Activated CD4-positive, alpha-beta T cell treated with anti-CD3 and anti-CD28 coated beads for 36 hours (primary cell): ENCODE measurements at regions not wholly inside any gene's neighbourhood (a gene's known extent, or its start where the extent isn't known, plus 50 kb on each side); places are given as distances from the start of the nearest gene placed in this dataset.
"Not testable (repeated sequence)": the region's sequence is repeated elsewhere in the genome, so short reads cannot be mapped to it uniquely, and the experiment has no call there.

Experiments used
- ATAC-seq: fragments of 200-7000 bp; cut with Tn5 transposase; one replicate; pipeline ENCODE4 v1.10.0; 2021; ENCODE audit warnings: mild to moderate bottlenecking, moderate library complexity
- CTCF ChIA-PET: fragments of 350-600 bp; sonication (Branson Sonifier 250); formaldehyde crosslinking; loops from one replicate; lab custom pipeline; 2021; ENCODE audit warnings: antibody characterized with exemption; lab: Charles Lee
- POLR2A ChIA-PET: fragments of 350-600 bp; sonication (Branson Sonifier 250); formaldehyde crosslinking; loops from one replicate; lab custom pipeline; 2021; ENCODE audit warnings: antibody characterized with exemption, inconsistent platforms; lab: Charles Lee
- DNase-seq: peaks from one replicate; pipeline ENCODE4 v3.0.0-alpha.2; 2020
- H3K27ac Mint-ChIP-seq: one replicate; pipeline ENCODE4 v1.8.0; 2021; ENCODE audit warnings: mixed read lengths
- H3K27me3 Mint-ChIP-seq: one replicate; pipeline ENCODE4 v1.8.0; 2021; ENCODE audit warnings: mixed read lengths
- H3K36me3 Mint-ChIP-seq: one replicate; pipeline ENCODE4 v1.8.0; 2021; ENCODE audit warnings: low read depth, mixed read lengths
- H3K4me1 Mint-ChIP-seq: one replicate; pipeline ENCODE4 v1.8.0; 2021; ENCODE audit warnings: mixed read lengths
- H3K4me3 Mint-ChIP-seq: one replicate; pipeline ENCODE4 v1.8.0; 2021; ENCODE audit warnings: mild to moderate bottlenecking, moderate library complexity, mixed read lengths
- H3K9me3 Mint-ChIP-seq: one replicate; pipeline ENCODE4 v1.8.0; 2021; ENCODE audit warnings: low read depth, mixed read lengths
- intact Hi-C, 2 experiments: fragments of 100-400 bp; cut with DNase I in 1 of 2; cut with micrococcal nuclease in 1 of 2; formaldehyde crosslinking; loops; one replicate each; pipeline versions ENCODE4 v1.14.2 to v1.15.1; 2022 to 2024; cut with DNase I, micrococcal nuclease

GRCh38 chr15:38102972-38103371 lies 149.7 kb upstream of the SPRED1 start:
- peaks cover 2% of the 10 kb centered on the region for H3K4me1 Mint-ChIP-seq
- H3K27me3 Mint-ChIP-seq = peaks cover 6% of the 10 kb centered on the region
- intact Hi-C loops = no loop called here
- ChIA-PET POLR2A (no interaction called here), CTCF (no interaction called here)
- H3K27ac Mint-ChIP-seq = no peak overlapping the region
- ATAC-seq = no peak
- H3K36me3 Mint-ChIP-seq = no peaks in the 10 kb centered on the region
- no peak overlapping the region for H3K4me3 Mint-ChIP-seq
- H3K9me3 Mint-ChIP-seq = peaks cover 4% of the 10 kb centered on the region
- no peak for DNase-seq

DNA sequence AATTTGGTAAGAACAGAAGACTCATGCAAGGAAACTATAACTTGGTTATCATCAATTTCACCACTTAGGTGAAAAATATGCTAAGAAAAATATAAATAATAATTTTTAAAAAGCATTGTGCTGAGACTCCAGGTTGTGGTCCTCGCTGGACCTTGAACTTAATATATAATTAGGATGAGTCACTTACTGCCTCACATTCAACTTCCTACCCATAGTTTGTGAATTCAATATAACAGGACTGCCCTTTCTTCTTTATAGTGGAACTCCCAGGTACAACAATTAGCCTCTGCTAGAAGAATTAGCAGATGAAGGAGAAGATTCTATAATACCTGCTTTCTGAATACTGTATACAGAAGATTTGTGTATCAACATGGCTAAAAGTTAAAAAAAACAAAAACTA lies 149.1 kb upstream of the SPRED1 start:
- intact Hi-C loops = no loop called here
- Mint-ChIP-seq H3K9me3 (peaks cover 3% of the 10 kb centered on the region), H3K27me3 (peaks cover 6% of the 10 kb centered on the region), H3K4me1 (peaks cover 2% of the 10 kb centered on the region), H3K4me3 (no peak overlapping the region), H3K36me3 (no peaks in the 10 kb centered on the region), H3K27ac (no peak overlapping the region)
- ATAC-seq = no peak
- ChIA-PET CTCF (no interaction called here), POLR2A (no interaction called here)
- DNase-seq = no peak

GRCh38 chr15:38111070-38111469 lies 141.6 kb upstream of the SPRED1 start:
- Mint-ChIP-seq H3K4me1 (no peaks in the 10 kb centered on the region), H3K27me3 (peaks cover 7% of the 10 kb centered on the region), H3K9me3 (no peaks in the 10 kb centered on the region), H3K36me3 (no peaks in the 10 kb centered on the region), H3K4me3 (no peak overlapping the region), H3K27ac (no peak overlapping the region)
- DNase-seq = no peak
- ChIA-PET POLR2A (no interaction called here), CTCF (interaction anchor here (0.7 kb wide), 1 partner anchor 640 kb away, joined by 3 read pairs; no protein-coding TSS in a partner anchor)
- no peak for ATAC-seq
- intact Hi-C loops = no loop called here

DNA sequence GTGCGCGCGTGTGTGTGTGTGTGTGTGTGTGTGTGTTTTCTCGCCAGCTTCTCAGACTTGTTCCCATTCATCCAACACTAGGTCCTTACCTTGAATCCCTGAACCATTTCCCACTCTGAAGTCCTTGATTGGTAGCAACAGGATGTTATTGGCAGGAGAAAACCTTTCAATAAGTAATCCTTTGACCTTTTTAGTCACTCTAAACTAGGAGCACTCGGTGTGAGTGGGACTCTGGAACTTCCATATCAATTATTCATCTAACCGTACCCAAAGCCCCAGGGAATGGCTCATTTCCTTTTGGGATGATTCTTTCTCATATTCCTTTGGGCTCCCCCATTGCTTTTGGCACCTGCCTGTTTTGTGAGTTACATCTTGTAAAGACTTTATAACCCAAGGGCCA lies 140.2 kb upstream of the SPRED1 start:
- intact Hi-C loops = no loop called here
- no peak overlapping the region for H3K4me3 Mint-ChIP-seq
- no peak for DNase-seq
- H3K9me3 Mint-ChIP-seq = no peaks in the 10 kb centered on the region
- H3K4me1 Mint-ChIP-seq = no peaks in the 10 kb centered on the region
- peaks cover 8% of the 10 kb centered on the region for H3K27me3 Mint-ChIP-seq
- ChIA-PET CTCF (no interaction called here), POLR2A (no interaction called here)
- no peak for ATAC-seq
- no peaks in the 10 kb centered on the region for H3K36me3 Mint-ChIP-seq
- no peak overlapping the region for H3K27ac Mint-ChIP-seq

DNA sequence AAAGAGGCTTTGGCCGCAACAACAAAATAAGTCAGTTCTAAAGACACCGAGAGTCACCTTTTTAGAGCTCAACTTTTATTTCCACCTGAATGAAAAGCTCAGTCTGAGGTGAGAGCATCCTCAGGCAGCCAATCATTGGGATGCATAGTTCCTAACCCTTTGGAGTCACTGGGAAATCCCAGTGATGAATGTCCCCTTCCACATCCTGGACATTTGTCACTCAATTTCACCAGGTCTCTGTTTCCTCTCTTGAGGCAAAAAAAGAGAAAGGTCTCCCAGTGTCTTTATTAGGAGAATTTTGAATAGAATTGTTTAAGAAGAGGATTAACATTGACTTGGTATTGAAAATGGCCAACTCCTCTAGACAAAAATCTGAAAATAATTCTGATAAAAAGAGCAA lies 137.5 kb upstream of the SPRED1 start:
- ChIA-PET POLR2A (no interaction called here), CTCF (no interaction called here)
- H3K4me1 Mint-ChIP-seq = no peaks in the 10 kb centered on the region
- ATAC-seq (no peak), DNase-seq (no peak)
- H3K27me3 Mint-ChIP-seq = peaks cover 8% of the 10 kb centered on the region
- H3K4me3 Mint-ChIP-seq = no peak overlapping the region
- intact Hi-C loops = no loop called here
- no peak overlapping the region for H3K27ac Mint-ChIP-seq
- no peaks in the 10 kb centered on the region for H3K9me3 Mint-ChIP-seq
- no peaks in the 10 kb centered on the region for H3K36me3 Mint-ChIP-seq

GRCh38 chr15:38117781-38118180 lies 134.9 kb upstream of the SPRED1 start:
- Mint-ChIP-seq H3K27me3 (peaks cover 16% of the 10 kb centered on the region), H3K27ac (no peak overlapping the region), H3K4me3 (no peak overlapping the region), H3K9me3 (peaks cover 5% of the 10 kb centered on the region), H3K4me1 (no peaks in the 10 kb centered on the region), H3K36me3 (no peaks in the 10 kb centered on the region)
- no peak for ATAC-seq
- ChIA-PET CTCF (no interaction called here), POLR2A (no interaction called here)
- DNase-seq = no peak
- intact Hi-C loops = no loop called here

- ATAC-seq, POLR2A ChIA-PET, H3K4me1 Mint-ChIP-seq, H3K9me3 Mint-ChIP-seq, H3K36me3 Mint-ChIP-seq, intact Hi-C loops, H3K27ac Mint-ChIP-seq, H3K4me3 Mint-ChIP-seq, H3K27me3 Mint-ChIP-seq: not testable (repeated sequence)
- peak; percentile 6 for DNase-seq
- CTCF ChIA-PET = interaction anchor here (0.7 kb wide), 1 partner anchor 126 kb away, joined by 3 read pairs; no protein-coding TSS in a partner anchor
Measured at GRCh38 chr15:38119865-38120264, 132.8 kb upstream of the SPRED1 start.

DNA sequence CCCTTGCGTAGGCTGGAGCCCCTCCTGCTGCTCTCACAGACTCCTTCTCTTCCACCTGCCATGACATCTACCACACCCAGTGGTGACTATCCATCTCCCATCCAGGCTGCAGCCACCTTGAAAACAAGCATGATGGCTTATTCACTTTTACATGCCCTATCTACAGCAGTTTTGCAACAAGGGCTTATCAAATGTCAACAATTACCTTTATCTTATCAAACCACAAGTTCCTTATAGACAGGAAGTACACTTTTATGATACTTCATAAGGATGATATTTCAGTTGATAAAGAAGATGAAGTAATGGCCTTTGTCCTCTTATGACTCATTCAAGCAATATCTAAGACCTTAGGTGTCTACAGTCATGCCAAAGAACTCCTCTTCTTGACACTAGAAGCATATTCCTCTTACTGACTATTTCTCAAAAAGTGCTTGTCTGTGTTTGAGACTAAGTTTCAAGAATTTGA lies 125.3 kb upstream of the SPRED1 start:
- Mint-ChIP-seq H3K36me3 (no peaks in the 10 kb centered on the region), H3K4me3 (no peak overlapping the region), H3K27me3 (peaks cover 13% of the 10 kb centered on the region), H3K27ac (no peak overlapping the region), H3K9me3 (peaks cover 2% of the 10 kb centered on the region), H3K4me1 (peaks cover 8% of the 10 kb centered on the region)
- ChIA-PET POLR2A (no interaction called here), CTCF (no interaction called here)
- intact Hi-C loops = no loop called here
- no peak for DNase-seq
- no peak for ATAC-seq

DNA sequence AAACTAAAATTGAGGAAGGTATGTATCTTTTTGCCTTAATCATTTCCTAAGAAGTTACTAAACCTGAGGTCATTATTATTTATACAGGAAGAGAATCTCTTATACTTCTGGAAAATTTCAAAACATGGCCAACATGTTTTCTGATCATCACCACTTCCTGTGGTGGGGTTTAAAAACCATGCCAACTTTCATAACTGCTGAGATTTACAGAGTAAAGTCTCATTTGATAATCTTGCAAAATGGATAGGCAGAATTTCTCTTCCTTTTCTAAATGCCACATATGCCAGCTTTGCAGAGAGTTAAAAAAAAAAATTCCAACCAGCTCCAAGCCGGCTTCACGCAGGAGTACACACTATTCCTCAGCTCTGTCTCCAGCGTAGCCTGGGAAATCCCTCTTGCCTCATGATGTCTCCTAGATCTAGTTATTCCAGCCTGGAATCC lies 124.3 kb upstream of the SPRED1 start:
- H3K9me3 Mint-ChIP-seq = peaks cover 2% of the 10 kb centered on the region
- DNase-seq (no peak), ATAC-seq (no peak)
- CTCF ChIA-PET = no interaction called here
- peaks cover 14% of the 10 kb centered on the region for H3K27me3 Mint-ChIP-seq
- intact Hi-C loops = no loop called here
- no peaks in the 10 kb centered on the region for H3K36me3 Mint-ChIP-seq
- peaks cover 8% of the 10 kb centered on the region for H3K4me1 Mint-ChIP-seq
- no peak overlapping the region for H3K4me3 Mint-ChIP-seq
- no peak overlapping the region for H3K27ac Mint-ChIP-seq
- POLR2A ChIA-PET = no interaction called here

- peaks cover 2% of the 10 kb centered on the region for H3K9me3 Mint-ChIP-seq
- intact Hi-C loops = loop anchor here (1.0 kb wide), 1 partner anchor 45 kb away; no protein-coding TSS in a partner anchor
- ChIA-PET POLR2A (interaction anchor here (1.2 kb wide), 1 partner anchor 45 kb away, joined by 4 read pairs; no protein-coding TSS in a partner anchor), CTCF (interaction anchor here (0.7 kb wide), 1 partner anchor 243 kb away, joined by 3 read pairs; no protein-coding TSS in a partner anchor)
- no peak overlapping the region for H3K4me3 Mint-ChIP-seq
- ATAC-seq (no peak), DNase-seq (no peak)
- H3K27ac Mint-ChIP-seq = no peak overlapping the region
- H3K36me3 Mint-ChIP-seq = no peaks in the 10 kb centered on the region
- H3K27me3 Mint-ChIP-seq = peaks cover 14% of the 10 kb centered on the region
- peaks cover 8% of the 10 kb centered on the region for H3K4me1 Mint-ChIP-seq
Measured at GRCh38 chr15:38128921-38129320, 123.7 kb upstream of the SPRED1 start.

- H3K4me1 Mint-ChIP-seq = peaks cover 8% of the 10 kb centered on the region
- ATAC-seq (peak; percentile 61), DNase-seq (peak; percentile 47)
- no peak overlapping the region for H3K4me3 Mint-ChIP-seq
- H3K36me3 Mint-ChIP-seq = no peaks in the 10 kb centered on the region
- no peak overlapping the region for H3K27ac Mint-ChIP-seq
- H3K27me3 Mint-ChIP-seq = peaks cover 14% of the 10 kb centered on the region
- intact Hi-C loops = loop anchor here (1.0 kb wide), 1 partner anchor 45 kb away; no protein-coding TSS in a partner anchor
- ChIA-PET POLR2A (interaction anchor here (1.2 kb wide), 1 partner anchor 45 kb away, joined by 4 read pairs; no protein-coding TSS in a partner anchor), CTCF (no interaction called here)
- peaks cover 2% of the 10 kb centered on the region for H3K9me3 Mint-ChIP-seq
Measured at GRCh38 chr15:38129531-38130204, 123.0 kb upstream of the SPRED1 start.

DNA sequence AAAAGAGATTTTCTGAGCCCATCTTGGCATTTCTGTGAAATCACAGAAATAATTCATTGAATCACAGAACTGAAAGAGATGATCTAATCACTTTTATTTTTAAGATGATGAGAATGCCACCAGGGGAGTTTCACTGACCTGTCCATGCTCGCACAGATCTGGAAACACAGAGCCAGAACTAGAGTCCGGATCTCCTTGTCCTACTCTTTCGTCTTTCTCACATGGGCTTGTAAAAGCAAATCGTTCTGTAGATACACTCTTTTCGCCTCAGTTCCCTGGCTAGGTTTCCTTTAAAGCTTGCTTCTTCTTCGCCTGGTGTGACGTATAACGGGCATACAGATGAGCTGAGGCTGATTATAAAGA lies 122.5 kb upstream of the SPRED1 start:
- CTCF ChIA-PET = no interaction called here
- H3K27me3 Mint-ChIP-seq = peaks cover 14% of the 10 kb centered on the region
- no peaks in the 10 kb centered on the region for H3K36me3 Mint-ChIP-seq
- H3K4me1 Mint-ChIP-seq = peaks cover 8% of the 10 kb centered on the region
- POLR2A ChIA-PET = no interaction called here
- no peaks in the 10 kb centered on the region for H3K9me3 Mint-ChIP-seq
- H3K27ac Mint-ChIP-seq = no peak overlapping the region
- H3K4me3 Mint-ChIP-seq = no peak overlapping the region
- intact Hi-C loops = no loop called here
- ATAC-seq (peak; percentile 38), DNase-seq (no peak)
